ENCODE measurements at regions not wholly inside any gene's neighbourhood (a gene's known extent, or its start where the extent isn't known, plus 50 kb on each side); places are given as distances from the start of the nearest gene placed in this dataset.
"Not testable (repeated sequence)": the region's sequence is repeated elsewhere in the genome, so short reads cannot be mapped to it uniquely, and the experiment has no call there.

- TF ChIP-seq POLR2A, CTCF (IDR thresholded peaks at IDR 0.05): not testable (repeated sequence)
Measured at GRCh38 chr3:177339220-177339703, 142.0 kb upstream of the TBL1XR1 start.
